B cell (primary cell): ENCODE measurements at regions not wholly inside any gene's neighbourhood (a gene's known extent, or its start where the extent isn't known, plus 50 kb on each side); places are given as distances from the start of the nearest gene placed in this dataset.

Experiments used
- ATAC-seq: fragments of 200-7000 bp; cut with Tn5 transposase; one replicate; pipeline ENCODE4 v1.10.0; 2021; ENCODE audit warnings: low read depth, mild to moderate bottlenecking, moderate number of reproducible peaks, moderate library complexity
- CTCF ChIA-PET: fragments of 350-600 bp; sonication (Branson Sonifier 250); formaldehyde crosslinking; loops from one replicate; lab custom pipeline; 2021; ENCODE audit warnings: antibody characterized with exemption, inconsistent platforms; lab: Charles Lee
- POLR2A ChIA-PET: fragments of 350-600 bp; sonication (Branson Sonifier 250); formaldehyde crosslinking; loops from one replicate; lab custom pipeline; 2021; ENCODE audit warnings: antibody characterized with exemption; lab: Charles Lee
- DNase-seq: peaks from one replicate; pipeline ENCODE4 v3.0.0; 2013
- H2AFZ ChIP-seq: 2 replicates; pipeline ENCODE4 v1.6.1; 2012; ENCODE audit warnings: mild to moderate bottlenecking, low read depth, low read length; ENCODE audit not compliant: insufficient read depth, poor library complexity, severe bottlenecking
- H3K27ac ChIP-seq, 2 donors: 1 replicate in 1 of 2; 2 replicates in 1 of 2; pipeline ENCODE4 v1.5.1; 2012 to 2013; ENCODE audit warnings: low read length in 2 of 2, mild to moderate bottlenecking in 2 of 2, moderate library complexity in 1 of 2
- H3K27me3 ChIP-seq, 4 experiments: fragments of 200-600 bp in 1 of 4; sonication (generic) in 1 of 4; replicated peaks in 1 of 4; 1 replicate in 2 of 4; 2 replicates in 2 of 4; pipeline versions ENCODE4 v1.6.1 to v1.7.0; 2013 to 2016; ENCODE audit warnings: low read length in 3 of 4, mild to moderate bottlenecking in 2 of 4, mixed read lengths in 1 of 4, moderate library complexity in 1 of 4; ENCODE audit not compliant: insufficient read depth in 4 of 4, control insufficient read depth in 3 of 4; ENCODE audit errors: control extremely low read depth in 1 of 4
- H3K36me3 ChIP-seq, 2 experiments: replicated peaks in 1 of 2; 1 replicate in 1 of 2; 2 replicates in 1 of 2; pipeline versions ENCODE4 v1.6.1 to v1.7.1; 2013; ENCODE audit warnings: low read length in 1 of 2; ENCODE audit not compliant: insufficient read depth in 2 of 2, control insufficient read depth in 1 of 2; ENCODE audit errors: control extremely low read depth in 1 of 2, extremely low read depth in 1 of 2
- H3K4me1 ChIP-seq, 2 donors: fragments of 200-600 bp in 1 of 2; sonication (generic) in 1 of 2; 1 replicate in 1 of 2; 2 replicates in 1 of 2; pipeline versions ENCODE4 v1.5.1 to v1.6.1; 2013 to 2017; ENCODE audit warnings: low read length in 2 of 2; ENCODE audit not compliant: control insufficient read depth in 2 of 2, insufficient read depth in 2 of 2
- H3K4me2 ChIP-seq: replicated peaks from 2 replicates; pipeline ENCODE3; 2012; ENCODE audit warnings: mild to moderate bottlenecking, low read depth, low read length; ENCODE audit not compliant: poor library complexity, severe bottlenecking
- H3K4me3 ChIP-seq, 5 experiments: fragments of 200-600 bp in 1 of 5; sonication (generic) in 1 of 5; 1 replicate in 3 of 5; 2 replicates in 2 of 5; pipeline versions ENCODE4 v1.5.1 to v1.7.0; 2011 to 2016; ENCODE audit warnings: low read length in 4 of 5, mild to moderate bottlenecking in 4 of 5, low read depth in 2 of 5, control low read depth in 1 of 5, moderate library complexity in 1 of 5; ENCODE audit not compliant: insufficient read depth in 1 of 5; ENCODE audit errors: control extremely low read depth in 1 of 5, extremely low read depth in 1 of 5
- H3K79me2 ChIP-seq: fragments of 200-600 bp; sonication (generic); one replicate; pipeline ENCODE4 v1.6.0; 2016; ENCODE audit warnings: low read length; ENCODE audit not compliant: control insufficient read depth, insufficient read depth
- H3K9ac ChIP-seq: fragments of 200-600 bp; sonication (generic); 2 replicates; pipeline ENCODE4 v1.6.1; 2017; ENCODE audit warnings: mild to moderate bottlenecking, low read length, moderate library complexity
- H3K9me3 ChIP-seq, 3 donors: one replicate each; pipeline versions ENCODE4 v1.6.1 to v1.7.1; 2013; ENCODE audit warnings: low read length in 2 of 3; ENCODE audit not compliant: control insufficient read depth in 2 of 3, insufficient read depth in 1 of 3; ENCODE audit errors: control extremely low read depth in 1 of 3
- H4K20me1 ChIP-seq: 2 replicates; pipeline ENCODE4 v1.6.0; 2012; ENCODE audit warnings: mild to moderate bottlenecking, low read length; ENCODE audit not compliant: insufficient read depth, control insufficient read depth, poor library complexity, severe bottlenecking
- H3K27ac Mint-ChIP-seq: one replicate; pipeline ENCODE4 v1.8.0; 2021; ENCODE audit warnings: mixed read lengths
- H3K27me3 Mint-ChIP-seq: one replicate; pipeline ENCODE4 v1.8.0; 2021; ENCODE audit warnings: mixed read lengths
- H3K4me1 Mint-ChIP-seq: one replicate; pipeline ENCODE4 v1.8.0; 2021; ENCODE audit warnings: mixed read lengths
- H3K4me3 Mint-ChIP-seq: one replicate; pipeline ENCODE4 v1.8.0; 2021; ENCODE audit warnings: mixed read lengths
- H3K9me3 Mint-ChIP-seq: one replicate; pipeline ENCODE4 v1.8.0; 2022; ENCODE audit warnings: mixed read lengths; ENCODE audit not compliant: insufficient read depth
- EZH2 ChIP-seq: IDR thresholded peaks from 2 replicates; pipeline ENCODE4 v1.6.1; 2012; ENCODE audit warnings: borderline replicate concordance, low read depth, mild to moderate bottlenecking, moderate library complexity, low read length; ENCODE audit not compliant: insufficient read depth, poor library complexity, severe bottlenecking
- WGBS: methylation state at CpG from one replicate; pipeline ENCODE4 v1.1.5; 2013; ENCODE audit warnings: missing lambda C conversion rate; ENCODE audit not compliant: insufficient coverage; 5-methylcytosine and 5-hydroxymethylcytosine counted together
- intact Hi-C: fragments of 100-400 bp; cut with micrococcal nuclease; formaldehyde crosslinking; loops from one replicate; pipeline ENCODE4 v1.10.0; 2022
- TF ChIP-seq, protein P1 (sequence below): fragments of 200-600 bp; IDR thresholded peaks from one replicate; pipeline ENCODE4 v1.8.0; 2022; ENCODE audit warnings: antibody characterized with exemption, mild to moderate bottlenecking

- Histone ChIP-seq H3K9ac (no peak overlapping the region), H3K36me3 (no peaks in the 10 kb centered on the region), H3K27me3 (no peaks in the 10 kb centered on the region), H4K20me1 (no peaks in the 10 kb centered on the region), H3K4me3 (no peak overlapping the region), H3K4me1 (no peaks in the 10 kb centered on the region), H2AFZ (no peak overlapping the region), H3K27ac (no peak overlapping the region), H3K79me2 (no peaks in the 10 kb centered on the region), H3K9me3 (no peaks in the 10 kb centered on the region), H3K4me2 (no peak overlapping the region)
- Mint-ChIP-seq H3K27me3 (no peaks in the 10 kb centered on the region), H3K27ac (no peak overlapping the region), H3K9me3 (no peaks in the 10 kb centered on the region), H3K4me1 (no peaks in the 10 kb centered on the region), H3K4me3 (no peak overlapping the region)
- ATAC-seq = no peak
- no CpG with 5 or more reads among the region's 2 CpGs for WGBS
- intact Hi-C loops = no loop called here
- ChIA-PET POLR2A (no interaction called here), CTCF (interaction anchor here (1.2 kb wide), 1 partner anchor 57 kb away, joined by 3 read pairs; no protein-coding TSS in a partner anchor)
- DNase-seq = no peak
- TF ChIP-seq, protein P1, sequence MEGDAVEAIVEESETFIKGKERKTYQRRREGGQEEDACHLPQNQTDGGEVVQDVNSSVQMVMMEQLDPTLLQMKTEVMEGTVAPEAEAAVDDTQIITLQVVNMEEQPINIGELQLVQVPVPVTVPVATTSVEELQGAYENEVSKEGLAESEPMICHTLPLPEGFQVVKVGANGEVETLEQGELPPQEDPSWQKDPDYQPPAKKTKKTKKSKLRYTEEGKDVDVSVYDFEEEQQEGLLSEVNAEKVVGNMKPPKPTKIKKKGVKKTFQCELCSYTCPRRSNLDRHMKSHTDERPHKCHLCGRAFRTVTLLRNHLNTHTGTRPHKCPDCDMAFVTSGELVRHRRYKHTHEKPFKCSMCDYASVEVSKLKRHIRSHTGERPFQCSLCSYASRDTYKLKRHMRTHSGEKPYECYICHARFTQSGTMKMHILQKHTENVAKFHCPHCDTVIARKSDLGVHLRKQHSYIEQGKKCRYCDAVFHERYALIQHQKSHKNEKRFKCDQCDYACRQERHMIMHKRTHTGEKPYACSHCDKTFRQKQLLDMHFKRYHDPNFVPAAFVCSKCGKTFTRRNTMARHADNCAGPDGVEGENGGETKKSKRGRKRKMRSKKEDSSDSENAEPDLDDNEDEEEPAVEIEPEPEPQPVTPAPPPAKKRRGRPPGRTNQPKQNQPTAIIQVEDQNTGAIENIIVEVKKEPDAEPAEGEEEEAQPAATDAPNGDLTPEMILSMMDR = no peak
- no peak for TF ChIP-seq EZH2
Observed at GRCh38 chr4:79650217-79650616, 242.2 kb upstream of the GK2 start.

GRCh38 chr4:79645942-79646341 lies 237.9 kb upstream of the GK2 start:
- intact Hi-C loops = no loop called here
- Histone ChIP-seq H3K27ac (no peak overlapping the region), H3K4me2 (no peak overlapping the region), H4K20me1 (no peaks in the 10 kb centered on the region), H3K9me3 (no peaks in the 10 kb centered on the region), H3K9ac (no peak overlapping the region), H3K79me2 (no peaks in the 10 kb centered on the region), H3K27me3 (no peaks in the 10 kb centered on the region), H2AFZ (no peak overlapping the region), H3K36me3 (no peaks in the 10 kb centered on the region), H3K4me1 (no peaks in the 10 kb centered on the region), H3K4me3 (no peak overlapping the region)
- ChIA-PET POLR2A (no interaction called here), CTCF (no interaction called here)
- DNase-seq = no peak
- Mint-ChIP-seq H3K27me3 (peaks cover 6% of the 10 kb centered on the region), H3K27ac (no peak overlapping the region), H3K4me3 (no peak overlapping the region), H3K9me3 (no peaks in the 10 kb centered on the region), H3K4me1 (no peaks in the 10 kb centered on the region)
- ATAC-seq = no peak
- no CpG with 5 or more reads among the region's 2 CpGs for WGBS
- no peak for TF ChIP-seq EZH2
- TF ChIP-seq, protein P1 = no peak
